ENCODE measurements at regions not wholly inside any gene's neighbourhood (a gene's known extent, or its start where the extent isn't known, plus 50 kb on each side); places are given as distances from the start of the nearest gene placed in this dataset.
"Not testable (repeated sequence)": the region's sequence is repeated elsewhere in the genome, so short reads cannot be mapped to it uniquely, and the experiment has no call there.

DNA sequence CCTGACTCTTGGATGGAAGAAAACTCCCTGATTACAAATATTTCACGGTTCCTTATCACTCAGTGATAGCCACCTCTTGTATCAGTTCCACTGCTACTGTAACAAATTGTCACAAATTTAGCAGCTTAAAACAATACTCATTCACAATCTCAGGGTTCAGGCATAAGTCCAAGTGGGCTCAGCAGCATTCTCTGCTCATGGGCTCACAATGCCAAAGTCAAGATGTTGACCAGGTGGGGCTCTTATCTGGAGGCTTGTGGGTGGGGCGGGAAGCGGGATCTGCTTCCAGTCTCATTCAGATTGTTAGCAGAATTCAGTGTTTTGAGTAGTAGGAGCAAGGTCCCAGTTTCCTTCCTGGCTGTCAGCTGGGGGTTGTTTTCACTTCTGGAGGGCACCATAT, 137.3 kb upstream of the FAM78B start:
- no peaks in the 10 kb centered on the region for H3K9me3 ChIP-seq
- no peak for TF ChIP-seq POLR2AphosphoS5 (IDR thresholded peaks at IDR 0.05)
- no peak for TF ChIP-seq POLR2A (IDR thresholded peaks at IDR 0.05)
- TF ChIP-seq CTCF (IDR thresholded peaks at IDR 0.05 in 8 of 11, conservative IDR thresholded peaks at IDR 0.05 in 3 of 11), result no peak
- no peak overlapping the region for H3K27ac ChIP-seq
- H3K27me3 ChIP-seq (replicated peaks in 1 of 7), result no peaks in the 10 kb centered on the region
- intact Hi-C loops (cut with DNase I; ENCODE audit: low total_unique reads), result no loop called here
- 69 to 93% (median 84%) methylated on average over 3 of the region's 3 CpGs for WGBS, 5 donors
- DNase-seq, result no peak
- H3K36me3 ChIP-seq, result no peaks in the 10 kb centered on the region
- no peaks in the 10 kb centered on the region for H3K4me1 ChIP-seq
- H3K4me3 ChIP-seq, result no peak overlapping the region

- WGBS, 5 donors, result 60 to 93% (median 75%) methylated on average over 2 of the region's 2 CpGs
- no peak overlapping the region for H3K27ac ChIP-seq
- H3K36me3 ChIP-seq, result no peaks in the 10 kb centered on the region
- intact Hi-C loops (cut with DNase I; ENCODE audit: low total_unique reads), result no loop called here
- H3K9me3 ChIP-seq, result no peaks in the 10 kb centered on the region
- no peaks in the 10 kb centered on the region for H3K27me3 ChIP-seq (replicated peaks in 1 of 7)
- TF ChIP-seq POLR2AphosphoS5 (IDR thresholded peaks at IDR 0.05) (no peak), POLR2A (IDR thresholded peaks at IDR 0.05) (no peak), CTCF (IDR thresholded peaks at IDR 0.05 in 8 of 11, conservative IDR thresholded peaks at IDR 0.05 in 3 of 11) (no peak)
- DNase-seq, result no peak
- H3K4me3 ChIP-seq, result no peak overlapping the region
- H3K4me1 ChIP-seq, result no peaks in the 10 kb centered on the region
Observed at GRCh38 chr1:166305371-166305770, 138.6 kb upstream of the FAM78B start.

DNA sequence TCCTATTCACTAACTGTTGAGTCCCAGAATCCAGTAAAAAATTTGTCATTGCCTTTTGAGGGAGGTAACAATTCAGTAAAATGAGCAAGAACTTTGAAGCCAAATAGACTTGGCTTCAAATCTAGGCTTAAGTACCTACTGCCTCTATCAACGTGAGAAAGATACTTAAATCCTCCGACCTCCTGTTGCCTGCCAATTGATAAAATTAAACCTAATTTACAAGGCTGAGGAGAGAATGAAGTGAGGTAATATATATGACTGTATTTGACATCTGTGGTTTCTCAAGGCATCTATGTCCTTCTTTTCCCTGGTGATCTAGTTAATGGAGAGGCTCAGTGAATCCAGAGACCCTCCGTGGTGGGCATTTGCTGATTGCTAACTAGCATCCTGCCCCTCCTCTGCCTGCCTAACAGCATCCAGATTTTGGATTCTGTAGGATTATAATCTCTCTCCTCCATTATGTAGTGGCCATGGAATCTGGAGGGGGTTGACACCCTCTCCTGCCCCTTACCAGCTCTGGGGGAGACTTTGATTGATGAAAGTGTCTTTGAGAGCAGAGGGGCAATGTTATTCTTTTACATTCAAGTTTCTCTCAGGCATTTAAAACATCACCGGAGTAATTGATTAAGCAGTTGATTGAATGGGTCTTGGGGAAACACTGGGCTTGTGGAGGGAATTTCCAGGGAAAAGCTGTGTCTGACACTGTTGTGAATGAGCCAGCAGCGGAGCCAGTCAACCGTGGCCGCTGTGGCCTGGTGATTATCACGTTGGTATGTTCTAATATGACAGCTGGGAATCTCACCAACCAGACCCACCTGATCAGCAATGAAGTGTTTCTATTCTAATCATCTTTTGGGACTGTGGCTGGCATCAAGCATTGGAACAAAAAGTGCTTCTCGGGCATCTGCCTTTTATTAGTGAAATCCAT, 140.7 kb upstream of the FAM78B start:
- no peaks in the 10 kb centered on the region for H3K27me3 ChIP-seq (replicated peaks in 1 of 7)
- WGBS, 5 donors, result 59 to 76% (median 64%) methylated on average over 9 of the region's 9 CpGs

GRCh38 chr1:166316306-166316705, 149.5 kb upstream of the FAM78B start:
- H3K4me1 ChIP-seq; H3K36me3 ChIP-seq; H3K4me3 ChIP-seq; intact Hi-C loops (cut with DNase I; ENCODE audit: low total_unique reads); DNase-seq; H3K27me3 ChIP-seq (replicated peaks in 1 of 7); H3K27ac ChIP-seq: not testable (repeated sequence)
- peaks cover 0 to 24% (median 11%) of the 10 kb centered on the region in 8 donors for H3K9me3 ChIP-seq
- 70 to 83% (median 76%) methylated on average over 4 to 5 of the region's 5 CpGs for WGBS, 5 donors

More for the DNA sequence above, 140.7 kb upstream of the FAM78B start:
- TF ChIP-seq POLR2A (IDR thresholded peaks at IDR 0.05) (no peak), CTCF (IDR thresholded peaks at IDR 0.05 in 8 of 11, conservative IDR thresholded peaks at IDR 0.05 in 3 of 11) (no peak), POLR2AphosphoS5 (IDR thresholded peaks at IDR 0.05) (no peak)
- Histone ChIP-seq H3K4me3 (no peak overlapping the region), H3K9me3 (peaks cover 0 to 5% (median 0%) of the 10 kb centered on the region in 8 donors), H3K36me3 (no peaks in the 10 kb centered on the region), H3K27ac (no peak overlapping the region), H3K4me1 (no peaks in the 10 kb centered on the region)
- no peak for DNase-seq
- intact Hi-C loops (cut with DNase I; ENCODE audit: low total_unique reads), result no loop called here
